Umbilical cord (tissue), 1 donor: ENCODE measurements at regions not wholly inside any gene's neighbourhood (a gene's known extent, or its start where the extent isn't known, plus 50 kb on each side); places are given as distances from the start of the nearest gene placed in this dataset.
"Not testable (repeated sequence)": the region's sequence is repeated elsewhere in the genome, so short reads cannot be mapped to it uniquely, and the experiment has no call there.

ENCODE experiments used
- DNase-seq: peaks from one replicate; pipeline ENCODE4 v3.0.0-alpha.2; 2015; ENCODE audit warnings: low spot score

GRCh38 chr4:77306496-77306895, 149.5 kb downstream of the CCNG2 start:
- DNase-seq = no peak

DNA sequence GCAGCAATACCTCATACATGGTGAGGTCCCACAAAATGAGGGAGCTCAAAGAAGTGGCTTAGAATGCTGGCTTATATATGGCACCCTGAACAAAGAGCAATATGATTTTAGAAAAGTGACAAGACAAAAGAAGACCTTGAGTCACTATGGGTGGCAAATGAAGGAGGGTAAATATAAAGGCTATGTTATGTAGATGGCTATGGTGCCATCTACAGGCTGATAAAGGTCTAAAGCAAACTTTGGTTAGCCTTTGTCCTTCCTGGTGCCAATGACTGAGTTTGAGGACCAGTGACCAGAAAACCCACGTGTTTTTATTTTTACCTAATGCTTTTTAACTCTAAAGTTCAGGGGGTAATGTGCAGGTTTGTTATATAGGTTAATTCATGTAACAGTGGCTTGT, 151.8 kb downstream of the CCNG2 start:
- peak; percentile 44 for DNase-seq

GRCh38 chr4:77309496-77309895, 152.5 kb downstream of the CCNG2 start:
- DNase-seq = no peak

- DNase-seq = peak; percentile 48
These were observed 153.9 kb downstream of the CCNG2 start for GRCh38 chr4:77310931-77311330.

- no peak for DNase-seq
These were observed 157.7 kb downstream of the CCNG2 start for GRCh38 chr4:77314697-77315096.

DNA sequence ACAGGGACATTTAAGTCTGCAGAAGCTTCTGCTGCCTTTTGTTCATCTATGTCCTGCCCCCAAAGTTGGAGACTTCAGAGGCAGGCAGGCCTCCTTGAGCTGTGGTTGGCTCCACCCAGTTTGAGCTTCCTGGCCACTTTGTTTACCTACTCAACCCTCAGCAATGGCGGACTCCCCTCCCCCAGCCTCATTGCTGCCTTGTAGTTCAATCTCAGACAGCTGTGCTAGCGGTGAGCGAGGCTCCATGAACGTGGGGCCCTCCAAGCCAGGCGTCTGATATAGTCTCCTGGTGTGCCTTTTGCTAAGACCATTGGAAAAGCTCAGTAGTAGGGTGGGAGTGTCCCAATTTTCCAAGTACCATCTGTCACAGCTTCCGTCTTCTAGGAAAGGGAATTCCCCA, 170.1 kb downstream of the CCNG2 start:
- DNase-seq = no peak

DNA sequence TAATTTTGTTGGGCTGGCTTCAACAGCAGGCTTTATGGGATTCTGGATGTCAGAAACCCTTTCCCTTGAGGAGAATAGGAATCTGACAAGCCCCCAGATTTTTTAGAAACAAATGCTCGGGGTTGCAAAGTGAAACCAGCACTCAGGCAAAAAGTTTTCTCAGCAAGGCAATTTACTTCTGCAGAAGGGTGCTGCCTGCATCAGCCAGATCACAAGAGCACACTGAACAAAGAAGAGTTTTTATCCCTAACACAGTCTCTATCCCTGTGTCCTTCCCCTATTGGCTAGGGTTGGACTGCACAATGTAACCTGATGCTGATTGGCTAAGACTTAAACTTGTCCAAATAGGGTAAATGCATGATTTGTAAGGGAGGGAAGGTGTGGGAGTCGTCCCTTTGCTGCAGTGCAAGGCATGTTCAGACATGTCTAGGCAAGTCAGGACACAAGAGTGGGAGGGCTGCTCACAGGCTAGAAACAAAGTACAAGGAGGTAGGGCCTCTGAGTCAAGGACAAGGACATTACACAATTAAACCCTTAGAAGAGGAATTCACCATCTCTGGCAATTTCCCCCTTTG, 175.8 kb downstream of the CCNG2 start:
- DNase-seq = no peak

DNA sequence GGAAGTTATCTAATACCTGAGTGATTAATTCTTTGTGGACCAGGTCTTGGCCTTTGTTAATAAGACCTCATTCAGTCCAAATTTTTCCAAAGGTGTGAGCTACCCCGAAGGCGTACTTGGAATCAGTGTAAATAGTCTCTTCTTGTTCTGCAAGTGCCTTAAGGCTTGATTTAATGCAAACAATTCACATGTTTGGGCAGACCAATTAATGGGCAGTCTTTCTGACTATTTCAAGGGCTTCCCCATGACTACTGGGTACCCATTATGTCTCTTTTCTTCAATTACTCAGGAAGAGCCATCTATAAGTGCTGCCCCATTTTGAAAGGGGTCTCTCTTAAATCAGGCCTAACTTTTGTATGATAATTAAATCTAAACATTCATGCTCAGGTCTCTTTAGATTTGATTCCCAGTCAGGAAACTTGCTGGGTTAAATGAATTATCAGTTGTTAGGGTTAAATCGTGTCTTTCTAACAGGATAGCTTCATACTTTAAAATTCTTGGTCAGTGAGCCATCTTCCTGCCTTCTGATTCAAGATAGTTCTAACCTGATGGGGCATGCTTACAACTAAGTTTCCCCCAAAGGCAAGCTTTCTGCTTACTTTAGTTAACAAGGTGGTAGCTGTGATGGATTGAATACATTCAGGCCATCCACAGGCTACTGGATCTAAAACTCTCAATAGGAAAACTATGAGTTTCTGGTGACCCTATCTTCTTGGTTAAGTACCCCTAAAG, 179.6 kb downstream of the CCNG2 start:
- DNase-seq = no peak

DNA sequence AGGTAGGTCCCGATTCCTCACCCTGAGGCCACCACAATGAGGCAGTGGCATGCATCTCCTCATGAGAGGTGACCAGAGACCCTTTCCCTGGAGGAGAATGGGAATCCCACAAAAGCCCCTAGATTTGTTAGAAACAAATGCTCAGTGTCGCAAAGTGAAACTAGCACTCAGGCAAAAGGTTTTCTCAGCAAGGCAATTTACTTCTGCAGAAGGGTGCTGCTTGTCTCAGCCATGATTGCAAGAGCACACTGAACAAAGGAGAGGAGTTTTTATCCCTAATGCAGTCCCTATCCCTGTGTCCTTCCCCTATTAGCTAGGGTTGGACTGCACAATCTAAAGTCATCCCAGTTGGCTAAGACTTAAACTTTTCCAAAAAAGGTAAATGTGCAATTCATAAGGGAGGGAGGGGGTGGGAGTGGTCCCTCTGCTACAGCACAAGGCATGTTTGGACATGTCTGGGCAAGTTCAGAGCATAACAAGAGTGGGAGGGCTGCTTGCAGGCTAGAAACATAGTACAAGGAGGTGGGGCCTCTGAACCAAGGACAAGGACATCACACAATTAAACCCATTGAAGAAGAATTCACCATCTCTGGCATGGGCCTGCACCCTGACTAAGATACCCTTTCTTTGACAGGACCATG, 185.3 kb downstream of the CCNG2 start:
- DNase-seq = no peak

DNA sequence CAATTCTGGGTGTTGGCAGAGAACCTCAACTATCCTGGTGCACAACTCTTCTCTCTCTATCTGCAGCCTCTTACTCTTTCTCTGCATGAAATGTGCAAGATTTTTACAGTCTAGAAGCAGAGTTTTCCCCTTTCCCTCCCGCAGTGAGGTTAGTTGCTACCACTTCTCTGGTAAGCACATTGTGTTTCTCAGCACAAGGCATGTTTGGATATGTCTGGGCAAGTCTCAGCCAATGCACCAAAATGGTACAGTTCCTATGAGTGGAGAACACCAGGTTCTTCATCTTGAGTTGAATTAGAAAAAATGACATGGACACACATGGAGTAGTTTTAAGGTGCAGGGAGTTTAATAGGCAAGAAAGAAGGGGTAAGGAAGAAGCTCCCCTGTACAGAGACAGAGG, 187.0 kb downstream of the CCNG2 start:
- DNase-seq = no peak

DNA sequence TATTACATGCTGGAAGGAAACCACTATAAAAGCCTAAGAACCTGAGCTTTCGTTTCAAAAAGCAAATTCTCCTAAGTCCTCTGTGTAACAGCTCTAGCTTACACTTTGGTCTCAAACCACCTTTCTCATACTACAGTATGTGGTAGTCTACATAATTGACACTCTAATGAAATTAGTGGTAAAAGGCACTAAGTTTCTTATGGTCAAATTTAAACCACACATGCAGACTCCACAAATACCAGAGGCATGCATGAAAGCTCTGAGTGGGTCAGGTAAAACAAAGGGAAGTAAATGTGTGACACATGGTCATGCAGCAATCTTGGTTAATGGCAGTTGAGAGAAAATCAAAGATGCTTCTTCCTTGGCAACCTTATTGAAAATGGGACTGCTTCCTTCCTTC, 187.8 kb downstream of the CCNG2 start:
- no peak for DNase-seq

DNA sequence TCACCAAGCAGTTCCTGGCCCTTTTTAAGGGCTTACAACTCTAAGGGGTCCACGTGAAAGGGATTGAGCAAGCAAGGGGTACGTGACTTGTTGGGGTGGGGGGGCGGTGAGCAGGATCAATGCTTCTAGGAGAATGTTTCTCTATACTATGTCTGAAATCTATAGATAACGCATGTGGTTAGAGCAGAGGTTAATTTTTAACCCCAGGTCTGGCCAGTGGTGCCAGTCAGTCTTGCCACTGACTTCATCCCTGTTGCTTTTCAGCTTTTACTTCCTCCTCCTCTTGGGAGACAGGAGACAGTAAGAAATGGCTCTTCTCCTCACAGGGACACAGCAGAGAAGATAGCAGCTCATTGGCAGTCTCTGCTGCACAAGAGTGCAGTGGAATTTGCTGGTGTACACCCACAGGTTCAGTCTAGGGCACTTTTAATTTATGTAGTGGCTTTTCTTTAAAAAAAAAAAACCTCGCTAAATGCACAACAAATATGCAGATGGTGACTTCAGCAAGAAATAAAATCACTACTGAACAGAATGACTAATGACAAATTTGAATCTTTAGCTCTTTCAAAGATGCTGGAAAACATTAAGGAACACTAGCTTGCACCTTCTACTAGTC, 190.5 kb downstream of the CCNG2 start:
- DNase-seq = no peak

GRCh38 chr4:77348815-77349214, 191.8 kb downstream of the CCNG2 start:
- no peak for DNase-seq

DNA sequence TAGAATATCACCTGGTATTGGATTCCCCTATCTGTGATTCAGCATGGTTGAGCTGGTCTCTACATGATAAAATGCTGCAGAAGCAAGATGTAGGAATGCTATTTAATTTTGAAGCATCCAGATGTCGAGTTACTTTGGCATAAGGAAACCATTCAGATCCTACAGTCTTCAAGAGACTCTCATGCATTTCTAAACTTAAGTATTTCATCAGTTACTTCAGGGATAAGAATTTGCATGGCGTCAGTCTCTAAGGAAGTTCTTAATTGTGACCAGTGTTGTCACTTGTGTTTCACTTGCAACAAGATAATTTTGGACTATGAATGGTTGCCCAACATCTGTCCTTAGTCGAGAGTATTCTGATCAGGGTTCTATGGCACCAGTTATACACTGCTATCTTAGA, 192.4 kb downstream of the CCNG2 start:
- DNase-seq = no peak

DNA sequence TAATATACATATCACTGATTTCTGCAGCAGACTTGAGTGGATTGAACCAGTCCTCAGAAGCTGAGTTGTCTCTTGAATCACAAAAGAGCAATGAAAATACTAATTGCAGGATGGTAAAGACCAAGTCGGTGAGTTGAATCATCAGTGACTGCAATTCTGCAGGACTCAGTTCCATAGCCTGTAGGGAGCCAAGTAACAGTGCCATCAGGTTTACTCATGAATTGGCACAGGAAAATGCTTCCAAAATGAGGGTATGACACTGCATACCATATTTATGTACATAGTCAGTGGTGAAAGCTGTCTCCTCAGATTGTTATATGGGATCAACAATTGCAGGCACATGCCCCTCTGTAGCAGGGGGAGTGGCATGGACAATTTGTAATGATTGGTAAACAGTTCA, 192.8 kb downstream of the CCNG2 start:
- DNase-seq = no peak

GRCh38 chr4:77352192-77352591, 195.2 kb downstream of the CCNG2 start:
- no peak for DNase-seq

GRCh38 chr4:77353724-77354315, 196.8 kb downstream of the CCNG2 start:
- not testable (repeated sequence) for DNase-seq

- no peak for DNase-seq
These were observed 197.5 kb downstream of the CCNG2 start for GRCh38 chr4:77354550-77354949.

- no peak for DNase-seq
These were observed 198.7 kb downstream of the CCNG2 start for GRCh38 chr4:77355731-77356130.

- DNase-seq = peak; percentile 39
These were observed 201.4 kb downstream of the CCNG2 start for GRCh38 chr4:77358315-77358928.

DNA sequence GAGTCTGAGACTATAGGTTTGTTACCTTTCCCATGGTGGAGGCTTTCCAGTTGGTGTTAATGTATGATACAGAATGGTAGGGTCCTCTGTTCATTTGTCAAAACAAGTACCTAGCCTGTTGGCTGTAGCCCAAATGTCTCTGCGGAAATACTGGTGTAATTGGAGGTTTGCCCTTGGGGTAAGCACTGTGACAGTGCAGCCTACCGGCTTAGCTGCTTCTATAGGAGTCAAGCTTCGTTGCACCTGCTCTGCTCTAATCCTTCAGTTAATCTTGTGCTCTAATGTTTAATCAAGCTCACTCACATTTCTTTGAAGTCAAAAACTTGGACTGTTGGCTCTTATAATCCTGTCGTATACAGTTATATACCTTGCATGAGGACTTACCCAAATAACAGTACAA, 203.4 kb downstream of the CCNG2 start:
- DNase-seq = no peak

- DNase-seq = not testable (repeated sequence)
These were observed 209.9 kb downstream of the CCNG2 start for GRCh38 chr4:77366876-77367275.
